ENCODE measurements at regions not wholly inside any gene's neighbourhood (a gene's known extent, or its start where the extent isn't known, plus 50 kb on each side); places are given as distances from the start of the nearest gene placed in this dataset.

GRCh38 chr10:35855155-35855947 lies 213.3 kb upstream of the FZD8 start:
- TF ChIP-seq, protein P1, sequence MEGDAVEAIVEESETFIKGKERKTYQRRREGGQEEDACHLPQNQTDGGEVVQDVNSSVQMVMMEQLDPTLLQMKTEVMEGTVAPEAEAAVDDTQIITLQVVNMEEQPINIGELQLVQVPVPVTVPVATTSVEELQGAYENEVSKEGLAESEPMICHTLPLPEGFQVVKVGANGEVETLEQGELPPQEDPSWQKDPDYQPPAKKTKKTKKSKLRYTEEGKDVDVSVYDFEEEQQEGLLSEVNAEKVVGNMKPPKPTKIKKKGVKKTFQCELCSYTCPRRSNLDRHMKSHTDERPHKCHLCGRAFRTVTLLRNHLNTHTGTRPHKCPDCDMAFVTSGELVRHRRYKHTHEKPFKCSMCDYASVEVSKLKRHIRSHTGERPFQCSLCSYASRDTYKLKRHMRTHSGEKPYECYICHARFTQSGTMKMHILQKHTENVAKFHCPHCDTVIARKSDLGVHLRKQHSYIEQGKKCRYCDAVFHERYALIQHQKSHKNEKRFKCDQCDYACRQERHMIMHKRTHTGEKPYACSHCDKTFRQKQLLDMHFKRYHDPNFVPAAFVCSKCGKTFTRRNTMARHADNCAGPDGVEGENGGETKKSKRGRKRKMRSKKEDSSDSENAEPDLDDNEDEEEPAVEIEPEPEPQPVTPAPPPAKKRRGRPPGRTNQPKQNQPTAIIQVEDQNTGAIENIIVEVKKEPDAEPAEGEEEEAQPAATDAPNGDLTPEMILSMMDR (IDR thresholded peaks at IDR 0.05; ENCODE audit: unreplicated experiment), result no peak
- H3K4me3 Mint-ChIP-seq (ENCODE audit: unreplicated experiment), result no peak overlapping the region
- no peak overlapping the region for H3K27ac Mint-ChIP-seq (ENCODE audit: unreplicated experiment)
- H3K4me1 Mint-ChIP-seq (ENCODE audit: unreplicated experiment), result peaks cover 6% of the 10 kb centered on the region
- peaks cover 3% of the 10 kb centered on the region for H3K27me3 Mint-ChIP-seq (ENCODE audit: unreplicated experiment)
- no peaks in the 10 kb centered on the region for H3K36me3 Mint-ChIP-seq (ENCODE audit: low read depth, unreplicated experiment)
- no peak for DNase-seq (ENCODE audit: low spot score)
- H3K9me3 Mint-ChIP-seq (ENCODE audit: unreplicated experiment), result no peaks in the 10 kb centered on the region

DNA sequence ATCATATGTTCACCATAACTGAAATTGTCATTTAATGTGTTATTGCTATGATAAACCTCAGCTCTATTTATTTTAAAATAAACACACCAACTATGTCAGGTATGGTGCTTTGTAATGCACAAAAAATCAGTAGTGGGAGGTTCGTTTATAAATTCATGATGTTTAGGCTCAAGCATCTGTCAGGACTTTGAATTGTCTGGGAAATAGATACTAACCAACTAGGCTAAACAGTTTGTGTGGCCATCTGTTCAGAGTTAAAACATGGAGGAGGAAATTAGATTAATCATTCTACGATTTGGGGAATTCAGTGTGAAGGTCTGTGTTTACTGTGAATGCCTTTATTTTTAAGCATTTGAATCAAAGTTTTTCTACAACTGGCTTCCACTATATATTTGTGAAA lies 212.6 kb upstream of the FZD8 start:
- H3K9me3 Mint-ChIP-seq (ENCODE audit: unreplicated experiment), result no peaks in the 10 kb centered on the region
- peaks cover 13% of the 10 kb centered on the region for H3K4me1 Mint-ChIP-seq (ENCODE audit: unreplicated experiment)
- peaks cover 3% of the 10 kb centered on the region for H3K27me3 Mint-ChIP-seq (ENCODE audit: unreplicated experiment)
- DNase-seq (ENCODE audit: low spot score), result no peak
- TF ChIP-seq, protein P1 (IDR thresholded peaks at IDR 0.05; ENCODE audit: unreplicated experiment), result no peak
- no peak overlapping the region for H3K4me3 Mint-ChIP-seq (ENCODE audit: unreplicated experiment)
- H3K27ac Mint-ChIP-seq (ENCODE audit: unreplicated experiment), result no peak overlapping the region
- H3K36me3 Mint-ChIP-seq (ENCODE audit: low read depth, unreplicated experiment), result no peaks in the 10 kb centered on the region

GRCh38 chr10:35852721-35853120 lies 210.6 kb upstream of the FZD8 start:
- H3K27ac Mint-ChIP-seq (ENCODE audit: unreplicated experiment), result no peak overlapping the region
- no peaks in the 10 kb centered on the region for H3K9me3 Mint-ChIP-seq (ENCODE audit: unreplicated experiment)
- TF ChIP-seq, protein P1 (IDR thresholded peaks at IDR 0.05; ENCODE audit: unreplicated experiment), result no peak
- peaks cover 31% of the 10 kb centered on the region for H3K4me1 Mint-ChIP-seq (ENCODE audit: unreplicated experiment)
- no peak for DNase-seq (ENCODE audit: low spot score)
- no peaks in the 10 kb centered on the region for H3K27me3 Mint-ChIP-seq (ENCODE audit: unreplicated experiment)
- no peaks in the 10 kb centered on the region for H3K36me3 Mint-ChIP-seq (ENCODE audit: low read depth, unreplicated experiment)
- no peak overlapping the region for H3K4me3 Mint-ChIP-seq (ENCODE audit: unreplicated experiment)

DNA sequence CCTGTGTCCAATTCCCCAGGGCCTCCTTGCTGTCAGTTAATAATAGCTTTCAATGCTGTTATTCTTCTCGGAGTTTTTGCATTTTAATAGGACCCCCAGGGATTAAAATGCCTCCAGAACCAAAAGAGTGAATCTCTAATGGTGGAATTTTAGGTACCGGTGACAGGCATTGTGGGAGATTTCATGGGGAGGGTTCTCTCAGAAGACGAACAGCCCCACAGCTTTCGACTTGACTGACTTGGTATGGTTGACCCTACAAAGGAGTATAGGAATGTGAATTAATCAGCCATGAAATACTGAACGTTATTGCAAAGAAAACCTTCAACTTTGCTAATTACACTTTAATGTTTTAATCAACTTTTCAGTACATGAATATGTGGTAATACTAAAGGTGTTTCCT lies 206.3 kb upstream of the FZD8 start:
- no peak overlapping the region for H3K27ac Mint-ChIP-seq (ENCODE audit: unreplicated experiment)

GRCh38 chr10:35844686-35845085 lies 202.6 kb upstream of the FZD8 start:
- Mint-ChIP-seq H3K27me3 (ENCODE audit: unreplicated experiment) (peaks cover 1% of the 10 kb centered on the region), H3K4me3 (ENCODE audit: unreplicated experiment) (no peak overlapping the region), H3K36me3 (ENCODE audit: low read depth, unreplicated experiment) (no peaks in the 10 kb centered on the region), H3K4me1 (ENCODE audit: unreplicated experiment) (peaks cover 20% of the 10 kb centered on the region), H3K9me3 (ENCODE audit: unreplicated experiment) (no peaks in the 10 kb centered on the region), H3K27ac (ENCODE audit: unreplicated experiment) (no peak overlapping the region)
- DNase-seq (ENCODE audit: low spot score), result no peak
- TF ChIP-seq, protein P1 (IDR thresholded peaks at IDR 0.05; ENCODE audit: unreplicated experiment), result no peak

More for the DNA sequence above, 206.3 kb upstream of the FZD8 start:
- H3K4me3 Mint-ChIP-seq (ENCODE audit: unreplicated experiment), result no peak overlapping the region
- peaks cover 27% of the 10 kb centered on the region for H3K4me1 Mint-ChIP-seq (ENCODE audit: unreplicated experiment)
- H3K36me3 Mint-ChIP-seq (ENCODE audit: low read depth, unreplicated experiment), result no peaks in the 10 kb centered on the region
- H3K9me3 Mint-ChIP-seq (ENCODE audit: unreplicated experiment), result no peaks in the 10 kb centered on the region
- TF ChIP-seq, protein P1 (IDR thresholded peaks at IDR 0.05; ENCODE audit: unreplicated experiment), result no peak
- no peak for DNase-seq (ENCODE audit: low spot score)
- H3K27me3 Mint-ChIP-seq (ENCODE audit: unreplicated experiment), result no peaks in the 10 kb centered on the region

Measured in endothelial cell (in vitro differentiated cells).